Activated naive CD8-positive, alpha-beta T cell treated with anti-CD3 and anti-CD28 coated beads, Interleukin-2, amount 10 ng/mL, durations not matched to agents 7 days and 5 days (primary cell): ENCODE measurements at regions not wholly inside any gene's neighbourhood (a gene's known extent, or its start where the extent isn't known, plus 50 kb on each side); places are given as distances from the start of the nearest gene placed in this dataset.

Source experiments
- ATAC-seq: fragments of 150-1000 bp; cut with Tn5 transposase; one replicate; pipeline ENCODE4 v1.10.0; 2021; ENCODE audit warnings: low read depth, moderate library complexity
- POLR2A ChIA-PET: fragments of 350-600 bp; sonication (Branson Sonifier 250); formaldehyde crosslinking; loops from one replicate; lab custom pipeline; 2021; ENCODE audit warnings: antibody characterized with exemption; lab: Charles Lee
- DNase-seq: peaks from one replicate; pipeline ENCODE4 v3.0.0; 2021
- H3K27ac Mint-ChIP-seq: one replicate; pipeline ENCODE4 v1.8.0; 2022; ENCODE audit warnings: mild to moderate bottlenecking, mixed read lengths
- H3K27me3 Mint-ChIP-seq: one replicate; pipeline ENCODE4 v1.8.0; 2022; ENCODE audit warnings: mild to moderate bottlenecking, moderate library complexity, mixed read lengths
- H3K36me3 Mint-ChIP-seq: one replicate; pipeline ENCODE4 v1.8.0; 2021; ENCODE audit warnings: mild to moderate bottlenecking, mixed read lengths
- H3K4me1 Mint-ChIP-seq: one replicate; pipeline ENCODE4 v1.8.0; 2021; ENCODE audit warnings: mixed read lengths
- H3K4me3 Mint-ChIP-seq: one replicate; pipeline ENCODE4 v1.8.0; 2022; ENCODE audit warnings: mild to moderate bottlenecking, moderate library complexity, mixed read lengths
- H3K9me3 Mint-ChIP-seq: one replicate; pipeline ENCODE4 v1.8.0; 2021; ENCODE audit warnings: mixed read lengths

DNA sequence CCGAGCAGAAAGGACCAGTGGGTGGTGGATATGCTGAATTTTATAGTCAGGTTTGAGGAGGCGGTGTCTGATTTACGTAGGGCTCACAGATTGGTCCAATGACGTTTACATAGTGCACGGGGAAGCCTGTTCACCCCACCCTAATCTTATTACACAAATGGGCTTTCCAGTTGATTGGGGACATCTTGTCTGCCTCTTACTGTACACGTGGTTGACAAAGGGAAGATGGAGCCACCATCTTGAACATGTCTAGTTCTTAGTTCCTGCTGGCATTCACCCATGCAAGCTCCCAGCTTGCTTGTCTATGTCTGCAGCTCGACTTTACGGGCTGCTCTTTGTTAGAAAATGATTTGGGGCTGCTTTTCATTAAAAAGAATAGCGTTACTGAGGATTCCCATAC, 332.0 kb upstream of the SLCO3A1 start:
- Mint-ChIP-seq H3K27me3 (no peaks in the 10 kb centered on the region), H3K27ac (no peak overlapping the region), H3K36me3 (peaks cover 25% of the 10 kb centered on the region), H3K4me3 (no peak overlapping the region), H3K9me3 (peaks cover 6% of the 10 kb centered on the region), H3K4me1 (peaks cover 46% of the 10 kb centered on the region)
- ATAC-seq (no peak), DNase-seq (no peak)
- POLR2A ChIA-PET, result interaction anchor here (1.0 to 1.1 kb wide), 3 partner anchors 38 to 219 kb away, joined by 3 read pairs; no protein-coding TSS in a partner anchor

DNA sequence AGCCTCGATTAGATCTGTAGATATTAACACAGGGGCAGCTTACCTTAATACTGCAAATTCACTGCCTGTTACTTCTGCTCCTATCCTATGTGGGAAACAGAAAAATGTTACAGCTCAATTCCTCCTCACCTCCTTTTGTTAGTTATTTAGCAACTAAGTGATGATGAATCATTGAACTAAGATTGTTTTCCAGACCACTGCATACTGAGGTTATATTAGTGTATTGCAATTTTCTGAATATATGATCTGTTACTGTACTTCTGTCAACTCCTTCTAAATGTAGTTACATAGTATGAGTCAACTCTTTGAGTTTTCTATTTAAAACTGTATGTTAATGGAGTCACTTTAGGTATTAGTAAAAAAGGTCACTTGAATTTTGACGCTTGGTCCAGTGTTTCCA, 331.5 kb upstream of the SLCO3A1 start:
- Mint-ChIP-seq H3K36me3 (peaks cover 25% of the 10 kb centered on the region), H3K27ac (peak overlapping the region; percentile 80), H3K27me3 (no peaks in the 10 kb centered on the region), H3K4me1 (peaks cover 48% of the 10 kb centered on the region), H3K4me3 (no peak overlapping the region), H3K9me3 (peaks cover 6% of the 10 kb centered on the region)
- ATAC-seq (no peak), DNase-seq (no peak)
- POLR2A ChIA-PET, result interaction anchor here (1.0 to 1.1 kb wide), 3 partner anchors 38 to 220 kb away, joined by 3 read pairs; no protein-coding TSS in a partner anchor

GRCh38 chr15:91522605-91523332, 330.7 kb upstream of the SLCO3A1 start:
- Mint-ChIP-seq H3K27ac (peak overlapping the region; percentile 80), H3K4me1 (peaks cover 43% of the 10 kb centered on the region), H3K27me3 (no peaks in the 10 kb centered on the region), H3K9me3 (peaks cover 6% of the 10 kb centered on the region), H3K4me3 (peak overlapping the region; percentile 45), H3K36me3 (peaks cover 26% of the 10 kb centered on the region)
- POLR2A ChIA-PET, result no interaction called here
- peak; percentile 77 for ATAC-seq
- DNase-seq, result peak; percentile 36

DNA sequence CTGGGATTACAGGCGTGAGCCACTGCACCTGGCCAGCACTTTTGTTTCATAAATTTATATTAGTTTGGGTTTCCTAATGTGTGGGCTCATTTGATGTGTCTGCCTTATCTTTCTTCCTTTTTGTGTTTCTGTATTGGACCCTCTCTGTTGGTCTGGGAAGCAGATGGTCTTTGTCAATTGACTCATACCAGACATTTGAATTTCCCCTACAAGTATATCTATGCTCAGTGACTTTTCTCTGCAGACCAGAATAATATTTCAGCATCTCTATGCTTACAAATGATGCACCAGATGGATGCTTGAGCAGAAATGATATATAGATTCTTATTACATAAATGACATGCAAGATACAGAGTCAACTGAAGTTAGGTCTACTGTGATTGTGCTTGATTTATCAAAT, 329.9 kb upstream of the SLCO3A1 start:
- Mint-ChIP-seq H3K27ac (peak overlapping the region; percentile 59), H3K27me3 (no peaks in the 10 kb centered on the region), H3K4me1 (peaks cover 41% of the 10 kb centered on the region), H3K4me3 (peak overlapping the region; percentile 9), H3K36me3 (peaks cover 26% of the 10 kb centered on the region), H3K9me3 (peaks cover 6% of the 10 kb centered on the region)
- POLR2A ChIA-PET, result no interaction called here
- ATAC-seq, result no peak
- no peak for DNase-seq

GRCh38 chr15:91524534-91524933, 329.0 kb upstream of the SLCO3A1 start:
- Mint-ChIP-seq H3K27me3 (peaks cover 3% of the 10 kb centered on the region), H3K4me3 (no peak overlapping the region), H3K27ac (peak overlapping the region; percentile 59), H3K9me3 (peaks cover 6% of the 10 kb centered on the region), H3K4me1 (peaks cover 47% of the 10 kb centered on the region), H3K36me3 (peaks cover 23% of the 10 kb centered on the region)
- ATAC-seq (no peak), DNase-seq (no peak)
- POLR2A ChIA-PET, result interaction anchor here (0.8 kb wide), 1 partner anchor 226 kb away, joined by 3 read pairs; no protein-coding TSS in a partner anchor

GRCh38 chr15:91525751-91526150, 327.8 kb upstream of the SLCO3A1 start:
- Mint-ChIP-seq H3K27me3 (peaks cover 3% of the 10 kb centered on the region), H3K4me1 (peaks cover 51% of the 10 kb centered on the region), H3K4me3 (no peak overlapping the region), H3K27ac (no peak overlapping the region), H3K36me3 (peaks cover 14% of the 10 kb centered on the region), H3K9me3 (peaks cover 7% of the 10 kb centered on the region)
- POLR2A ChIA-PET, result no interaction called here
- DNase-seq (no peak), ATAC-seq (no peak)

- H3K4me1 Mint-ChIP-seq, result peaks cover 48% of the 10 kb centered on the region
- H3K27me3 Mint-ChIP-seq, result peaks cover 3% of the 10 kb centered on the region
- H3K9me3 Mint-ChIP-seq, result peaks cover 2% of the 10 kb centered on the region
- ATAC-seq (no peak), DNase-seq (no peak)
- H3K27ac Mint-ChIP-seq, result peak overlapping the region; percentile 20
- peaks cover 11% of the 10 kb centered on the region for H3K36me3 Mint-ChIP-seq
- POLR2A ChIA-PET, result no interaction called here
- no peak overlapping the region for H3K4me3 Mint-ChIP-seq
Measured at GRCh38 chr15:91526424-91526823, 327.1 kb upstream of the SLCO3A1 start.

DNA sequence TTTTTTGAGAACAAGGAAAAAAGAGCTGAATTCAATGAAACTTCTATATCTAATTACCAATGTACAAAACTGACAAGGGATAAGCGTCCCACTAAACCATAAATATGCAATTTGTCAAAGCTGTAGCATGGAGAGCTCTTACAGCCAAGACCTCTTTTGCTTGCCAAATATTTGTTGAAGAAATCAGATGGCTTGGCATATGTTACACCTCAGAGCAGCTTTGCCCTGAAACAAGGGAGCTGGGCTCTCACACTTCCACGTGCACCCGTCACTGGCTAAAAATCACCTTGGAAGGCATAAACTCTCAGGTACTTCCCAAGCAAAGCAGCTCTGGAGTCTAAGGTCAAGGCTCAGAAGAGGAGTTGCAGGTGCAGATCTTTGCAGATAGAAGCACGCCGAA, 324.7 kb upstream of the SLCO3A1 start:
- peaks cover 2% of the 10 kb centered on the region for H3K9me3 Mint-ChIP-seq
- ATAC-seq, result no peak

DNA sequence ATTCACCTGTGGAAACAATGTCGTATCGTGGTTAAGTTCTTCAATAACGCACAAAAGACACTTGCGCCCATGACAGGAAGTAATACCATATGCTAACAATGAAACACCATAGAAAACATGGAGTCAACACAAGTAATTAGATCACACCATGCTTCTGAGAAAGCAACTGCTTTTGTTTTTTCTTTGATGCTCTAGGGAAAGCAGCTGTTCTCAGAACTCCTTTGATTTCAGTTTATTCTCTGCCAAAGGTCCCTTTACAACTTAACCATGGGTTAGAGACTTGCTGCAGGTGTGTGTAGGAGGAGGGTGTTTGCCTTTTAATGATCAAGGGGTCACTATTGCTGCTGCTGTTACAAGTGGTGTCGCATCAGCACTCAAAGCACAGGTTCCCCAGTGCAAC, 324.0 kb upstream of the SLCO3A1 start:
- H3K36me3 Mint-ChIP-seq, result peaks cover 4% of the 10 kb centered on the region
- peaks cover 3% of the 10 kb centered on the region for H3K27me3 Mint-ChIP-seq
- ATAC-seq (peak; percentile 87), DNase-seq (no peak)
- H3K27ac Mint-ChIP-seq, result peak overlapping the region; percentile 78
- peak overlapping the region; percentile 23 for H3K4me3 Mint-ChIP-seq
- POLR2A ChIA-PET, result no interaction called here
- H3K4me1 Mint-ChIP-seq, result peaks cover 24% of the 10 kb centered on the region
- H3K9me3 Mint-ChIP-seq, result peaks cover 2% of the 10 kb centered on the region

More for the DNA sequence above, 324.7 kb upstream of the SLCO3A1 start:
- Mint-ChIP-seq H3K36me3 (peaks cover 4% of the 10 kb centered on the region), H3K4me1 (peaks cover 30% of the 10 kb centered on the region), H3K27ac (peak overlapping the region; percentile 56), H3K27me3 (peaks cover 3% of the 10 kb centered on the region), H3K4me3 (no peak overlapping the region)
- no peak for DNase-seq
- POLR2A ChIA-PET, result interaction anchor here (1.7 kb wide), 1 partner anchor 15 kb away, joined by 3 read pairs; no protein-coding TSS in a partner anchor

DNA sequence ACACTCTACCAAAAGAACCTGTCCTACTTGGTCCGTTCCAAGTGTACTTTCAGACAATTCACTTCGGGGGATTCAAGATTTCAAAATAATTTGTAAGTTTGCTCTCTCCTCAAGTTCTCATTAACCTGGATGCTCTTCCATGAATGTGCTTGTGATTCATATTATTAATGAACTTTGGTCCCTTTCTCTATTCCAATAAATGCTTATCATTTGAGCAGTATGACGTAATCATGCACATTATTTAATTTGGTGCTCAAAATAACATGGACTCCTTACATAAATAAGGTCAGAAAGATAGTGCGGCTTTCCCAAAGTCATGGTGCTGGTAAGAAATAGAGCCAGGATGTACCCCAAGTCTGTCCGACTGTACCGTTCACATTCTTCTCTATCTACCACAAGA, 323.2 kb upstream of the SLCO3A1 start:
- Mint-ChIP-seq H3K27ac (peak overlapping the region; percentile 65), H3K36me3 (peaks cover 4% of the 10 kb centered on the region), H3K4me3 (peak overlapping the region; percentile 18), H3K27me3 (peaks cover 3% of the 10 kb centered on the region), H3K4me1 (peaks cover 24% of the 10 kb centered on the region), H3K9me3 (peaks cover 2% of the 10 kb centered on the region)
- ATAC-seq (no peak), DNase-seq (no peak)
- POLR2A ChIA-PET, result interaction anchor here (0.5 kb wide), 1 partner anchor 538 kb away, joined by 4 read pairs; no protein-coding TSS in a partner anchor

DNA sequence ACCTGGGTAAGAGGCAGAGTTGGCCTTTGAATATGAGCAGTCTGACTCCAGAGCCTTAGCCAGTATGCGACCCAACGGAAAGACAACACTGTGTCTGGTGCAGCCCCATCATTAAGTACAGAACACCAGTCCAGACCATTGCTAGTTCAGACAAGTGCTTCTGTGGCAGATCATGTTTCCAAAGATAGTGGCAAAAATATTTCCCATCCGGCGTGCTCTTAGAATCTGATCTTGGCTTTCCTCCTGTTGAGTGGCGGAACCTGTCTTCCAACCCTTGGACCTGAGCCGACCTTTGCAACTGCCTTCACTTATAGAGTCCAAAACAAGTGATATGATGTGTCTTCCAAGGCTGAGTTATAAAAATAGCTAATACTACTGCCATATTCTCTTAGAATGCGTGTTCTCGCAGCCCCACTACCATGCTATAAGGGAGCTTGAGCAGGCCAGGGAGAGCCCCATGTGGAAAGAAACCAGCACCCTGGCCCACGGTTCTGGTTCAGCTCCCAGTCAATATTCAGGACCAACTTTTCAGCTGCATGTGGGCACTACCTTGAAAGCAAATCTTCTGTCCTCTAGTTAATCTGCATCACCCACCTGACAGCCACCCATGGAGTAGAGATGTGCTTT, 322.4 kb upstream of the SLCO3A1 start:
- no peak overlapping the region for H3K4me3 Mint-ChIP-seq
- DNase-seq (no peak), ATAC-seq (no peak)
- H3K27ac Mint-ChIP-seq, result no peak overlapping the region
- POLR2A ChIA-PET, result no interaction called here
- H3K27me3 Mint-ChIP-seq, result peaks cover 3% of the 10 kb centered on the region
- peaks cover 24% of the 10 kb centered on the region for H3K4me1 Mint-ChIP-seq
- H3K9me3 Mint-ChIP-seq, result peaks cover 2% of the 10 kb centered on the region
- H3K36me3 Mint-ChIP-seq, result peaks cover 1% of the 10 kb centered on the region

DNA sequence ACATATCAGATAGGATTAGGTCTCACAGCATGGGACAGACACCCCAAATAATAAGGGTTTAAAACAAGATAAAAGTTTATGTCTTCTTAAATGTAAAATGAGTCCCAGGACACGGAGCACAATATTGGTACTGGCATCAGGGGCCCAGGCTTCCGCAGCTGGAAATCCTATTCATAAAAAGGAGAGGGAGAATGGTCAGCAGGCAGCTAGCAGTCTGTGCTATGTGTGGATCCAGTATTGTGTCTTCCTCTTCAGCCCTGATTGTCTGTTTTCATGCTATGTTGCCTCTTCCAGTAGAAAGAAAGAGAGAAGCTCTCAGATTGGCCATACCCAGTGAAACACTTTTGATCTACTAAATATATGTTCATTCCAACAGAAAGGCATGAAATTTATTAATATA, 319.3 kb upstream of the SLCO3A1 start:
- Mint-ChIP-seq H3K4me3 (no peak overlapping the region), H3K4me1 (peaks cover 14% of the 10 kb centered on the region), H3K27ac (no peak overlapping the region), H3K27me3 (peaks cover 2% of the 10 kb centered on the region), H3K9me3 (peaks cover 3% of the 10 kb centered on the region), H3K36me3 (peaks cover 1% of the 10 kb centered on the region)
- DNase-seq, result no peak
- POLR2A ChIA-PET, result no interaction called here
- no peak for ATAC-seq

DNA sequence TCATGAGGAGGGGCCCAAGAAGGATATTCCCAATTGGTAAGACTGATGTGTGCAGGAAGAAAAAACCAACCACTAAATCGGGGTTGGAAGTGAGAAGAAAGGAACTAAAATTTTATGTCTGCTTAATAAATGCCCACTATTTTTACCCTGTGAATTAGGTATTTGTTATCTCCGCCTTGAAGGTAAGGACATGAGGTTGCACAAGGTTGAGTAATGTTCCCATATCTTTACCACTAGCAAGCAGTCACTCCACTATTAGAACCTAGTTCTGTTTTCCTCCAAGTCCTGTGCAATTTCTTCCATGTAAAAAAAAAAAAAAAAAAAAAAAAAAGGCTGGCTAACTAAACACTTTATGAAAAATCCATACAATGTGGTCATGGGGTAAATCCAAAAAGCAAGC, 318.5 kb upstream of the SLCO3A1 start:
- Mint-ChIP-seq H3K9me3 (peaks cover 3% of the 10 kb centered on the region), H3K27me3 (peaks cover 4% of the 10 kb centered on the region), H3K4me1 (peaks cover 6% of the 10 kb centered on the region), H3K27ac (no peak overlapping the region), H3K36me3 (peaks cover 2% of the 10 kb centered on the region), H3K4me3 (no peak overlapping the region)
- DNase-seq (no peak), ATAC-seq (no peak)
- POLR2A ChIA-PET, result no interaction called here
